ENCODE measurements at regions not wholly inside any gene's neighbourhood (a gene's known extent, or its start where the extent isn't known, plus 50 kb on each side); places are given as distances from the start of the nearest gene placed in this dataset.

DNA sequence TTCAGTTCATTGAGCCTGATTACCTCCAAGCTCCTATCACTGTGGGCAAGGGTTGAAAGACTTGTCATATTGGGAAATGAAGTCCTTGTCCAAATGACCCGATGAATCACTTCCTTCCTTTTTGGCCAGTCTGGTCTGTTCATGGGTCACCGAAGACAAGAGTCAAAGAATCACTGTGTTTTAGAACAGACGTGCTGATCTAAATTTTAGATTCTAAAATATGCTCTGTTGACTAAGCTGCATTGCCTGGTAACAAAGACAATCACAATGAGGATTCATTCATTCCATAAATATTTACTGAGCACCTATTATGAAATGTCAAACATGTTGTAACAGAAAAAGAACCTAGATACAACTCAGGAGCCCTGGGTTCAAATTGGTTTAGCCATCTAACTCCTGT is 99.4 kb upstream of the RND3 start:
- ATAC-seq (peak in 5 of 8 donors; percentile 20 to 93 (median 42)), DNase-seq (no peak)
- TF ChIP-seq, protein P1, sequence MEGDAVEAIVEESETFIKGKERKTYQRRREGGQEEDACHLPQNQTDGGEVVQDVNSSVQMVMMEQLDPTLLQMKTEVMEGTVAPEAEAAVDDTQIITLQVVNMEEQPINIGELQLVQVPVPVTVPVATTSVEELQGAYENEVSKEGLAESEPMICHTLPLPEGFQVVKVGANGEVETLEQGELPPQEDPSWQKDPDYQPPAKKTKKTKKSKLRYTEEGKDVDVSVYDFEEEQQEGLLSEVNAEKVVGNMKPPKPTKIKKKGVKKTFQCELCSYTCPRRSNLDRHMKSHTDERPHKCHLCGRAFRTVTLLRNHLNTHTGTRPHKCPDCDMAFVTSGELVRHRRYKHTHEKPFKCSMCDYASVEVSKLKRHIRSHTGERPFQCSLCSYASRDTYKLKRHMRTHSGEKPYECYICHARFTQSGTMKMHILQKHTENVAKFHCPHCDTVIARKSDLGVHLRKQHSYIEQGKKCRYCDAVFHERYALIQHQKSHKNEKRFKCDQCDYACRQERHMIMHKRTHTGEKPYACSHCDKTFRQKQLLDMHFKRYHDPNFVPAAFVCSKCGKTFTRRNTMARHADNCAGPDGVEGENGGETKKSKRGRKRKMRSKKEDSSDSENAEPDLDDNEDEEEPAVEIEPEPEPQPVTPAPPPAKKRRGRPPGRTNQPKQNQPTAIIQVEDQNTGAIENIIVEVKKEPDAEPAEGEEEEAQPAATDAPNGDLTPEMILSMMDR (IDR thresholded peaks at IDR 0.05), result no peak
- H3K27ac ChIP-seq, result no peak overlapping the region
- no peaks in the 10 kb centered on the region for H3K27me3 ChIP-seq
- 37 to 51% methylated on average over 3 of the region's 3 CpGs for WGBS, 2 donors
- no peaks in the 10 kb centered on the region for H3K9me3 ChIP-seq
- peaks cover 0 to 14% (median 6%) of the 10 kb centered on the region in 9 donors for H3K4me1 ChIP-seq
- intact Hi-C loops (cut with DNase I), result loop anchor here in 1 of 10 donors (10.0 kb wide), 1 partner anchor 72 kb away; no protein-coding TSS in a partner anchor
- no peak overlapping the region for H3K4me3 ChIP-seq
- no peaks in the 10 kb centered on the region for H3K36me3 ChIP-seq

DNA sequence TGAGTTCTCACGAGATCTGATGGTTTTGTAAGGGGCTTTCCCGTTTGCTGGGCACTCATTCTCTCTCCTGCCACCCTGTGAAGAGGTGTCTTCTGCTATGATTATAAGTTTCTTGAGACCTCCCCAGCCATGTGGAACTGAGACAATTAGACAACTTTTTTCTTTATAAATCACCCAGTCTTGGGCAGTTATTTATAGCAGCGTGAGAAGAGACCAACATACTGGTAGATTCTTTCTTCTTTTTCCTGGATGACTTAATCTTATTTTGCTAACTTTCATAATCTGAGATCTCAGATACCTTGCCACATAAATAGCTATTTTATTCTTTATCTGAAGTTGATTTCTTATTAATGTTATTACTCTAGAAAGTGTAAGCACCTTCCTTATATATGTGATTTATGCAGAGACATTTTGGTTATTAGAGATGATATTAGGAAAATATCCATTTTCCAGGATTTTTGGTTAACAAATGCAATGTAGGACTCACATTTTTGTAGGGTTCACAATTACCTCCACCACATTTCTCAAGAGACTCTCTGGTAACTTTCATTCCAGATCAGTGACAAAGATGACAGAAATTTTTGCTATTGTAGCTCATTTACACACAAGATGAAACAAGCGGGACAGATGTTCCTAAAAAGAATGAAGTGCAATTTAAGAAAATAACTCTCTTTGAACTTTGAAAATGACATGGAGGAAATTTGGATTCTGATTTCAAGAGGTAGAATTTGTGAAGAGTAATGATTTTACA is 97.9 kb upstream of the RND3 start:
- Histone ChIP-seq H3K4me1 (peaks cover 0 to 14% (median 6%) of the 10 kb centered on the region in 9 donors), H3K27me3 (no peaks in the 10 kb centered on the region), H3K36me3 (no peaks in the 10 kb centered on the region), H3K27ac (no peak overlapping the region), H3K9me3 (no peaks in the 10 kb centered on the region), H3K4me3 (no peak overlapping the region)
- DNase-seq (no peak), ATAC-seq (no peak)
- 92 to 96% methylated on average over 4 of the region's 4 CpGs for WGBS, 2 donors
- TF ChIP-seq, protein P1 (IDR thresholded peaks at IDR 0.05), result no peak
- intact Hi-C loops (cut with DNase I), result loop anchor here in 1 of 10 donors (10.0 kb wide), 1 partner anchor 71 kb away; no protein-coding TSS in a partner anchor

DNA sequence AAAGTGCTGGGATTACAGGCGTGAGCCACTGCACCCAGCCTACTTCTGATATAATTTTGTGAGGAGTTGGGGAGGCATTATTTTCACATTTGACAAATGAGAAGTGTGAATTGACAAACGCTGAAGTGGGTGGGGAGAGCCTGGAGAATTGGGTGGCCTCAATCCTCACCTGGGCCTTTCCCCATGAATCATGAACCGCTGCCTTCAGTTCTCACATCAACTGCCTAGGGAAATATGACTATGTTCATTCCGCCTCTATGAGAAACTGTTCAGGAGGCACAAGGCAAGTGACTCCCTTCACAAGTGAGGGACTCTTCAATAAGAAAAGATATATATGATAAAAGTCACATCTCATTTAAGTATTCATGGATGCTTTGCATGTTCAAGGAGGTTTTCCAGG is 96.6 kb upstream of the RND3 start:
- Histone ChIP-seq H3K9me3 (peaks cover 0 to 8% (median 2%) of the 10 kb centered on the region in 11 donors), H3K4me1 (peaks cover 0 to 14% (median 6%) of the 10 kb centered on the region in 9 donors), H3K27me3 (no peaks in the 10 kb centered on the region), H3K36me3 (no peaks in the 10 kb centered on the region), H3K4me3 (no peak overlapping the region), H3K27ac (no peak overlapping the region)
- 94 to 95% methylated on average over 4 of the region's 4 CpGs for WGBS, 2 donors
- no peak for DNase-seq
- no peak for ATAC-seq
- intact Hi-C loops (cut with DNase I), result loop anchor here in 1 of 10 donors (10.0 kb wide), 1 partner anchor 69 kb away; no protein-coding TSS in a partner anchor
- TF ChIP-seq, protein P1 (IDR thresholded peaks at IDR 0.05), result no peak

DNA sequence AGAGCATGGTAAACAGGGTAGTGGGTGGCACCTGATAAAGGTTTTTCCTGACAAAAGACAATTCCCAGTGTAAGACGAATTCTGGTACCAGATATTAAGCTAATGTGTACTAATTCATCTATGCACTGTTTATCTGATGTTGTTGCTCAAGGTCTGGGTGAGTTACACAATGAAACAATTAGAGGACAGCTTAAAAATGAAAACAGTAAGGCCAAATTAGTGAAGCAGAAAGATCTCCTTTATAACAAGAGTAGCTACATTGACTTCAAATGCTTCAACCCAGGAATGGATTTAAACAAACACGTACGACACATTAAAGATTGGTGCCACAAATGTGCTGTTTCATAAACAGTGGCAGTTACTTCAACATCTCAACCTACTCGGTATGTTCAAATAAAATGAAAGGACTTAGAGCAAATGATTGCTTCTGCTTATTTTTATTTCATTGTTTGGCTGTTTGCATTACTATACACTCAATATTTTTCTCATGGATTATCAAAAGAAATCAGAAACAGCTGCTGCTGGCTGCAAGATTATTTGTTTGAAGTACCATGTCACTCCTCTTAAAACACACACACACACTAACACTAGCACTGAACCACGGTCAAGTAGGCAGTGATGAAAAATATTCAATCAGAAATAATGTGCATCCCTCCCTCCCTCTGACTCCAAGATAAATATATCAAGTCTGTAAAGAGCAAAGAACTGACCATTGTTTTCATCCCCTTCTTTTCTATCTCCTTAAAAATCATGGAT is 94.4 kb upstream of the RND3 start:
- intact Hi-C loops (cut with DNase I), result loop anchor here in 1 of 10 donors (10.0 kb wide), 1 partner anchor 67 kb away; no protein-coding TSS in a partner anchor
- Histone ChIP-seq H3K4me3 (no peak overlapping the region), H3K36me3 (no peaks in the 10 kb centered on the region), H3K4me1 (peaks cover 0 to 5% (median 0%) of the 10 kb centered on the region in 9 donors), H3K27ac (no peak overlapping the region), H3K9me3 (peaks cover 0 to 25% (median 12%) of the 10 kb centered on the region in 11 donors), H3K27me3 (no peaks in the 10 kb centered on the region)
- TF ChIP-seq, protein P1 (IDR thresholded peaks at IDR 0.05), result no peak
- no peak for DNase-seq
- ATAC-seq, result no peak
- WGBS, 2 donors, result 81 to 86% methylated on average over 5 of the region's 5 CpGs

Data from heart right ventricle (tissue), 16 donors.